Ramos (cell line): ENCODE measurements at regions not wholly inside any gene's neighbourhood (a gene's known extent, or its start where the extent isn't known, plus 50 kb on each side); places are given as distances from the start of the nearest gene placed in this dataset.

Source experiments
- in situ Hi-C: fragments of 300-500 bp; cut with MboI; formaldehyde crosslinking; loops from one replicate; pipeline ENCODE4 v1.14.3; 2022; ENCODE audit warnings: low sequenced_read_pairs; ENCODE audit not compliant: unreplicated experiment

- in situ Hi-C loops, result no loop called here
Observed at GRCh38 chr20:24118034-24118433, 129.5 kb upstream of the GGTLC1 start.

DNA sequence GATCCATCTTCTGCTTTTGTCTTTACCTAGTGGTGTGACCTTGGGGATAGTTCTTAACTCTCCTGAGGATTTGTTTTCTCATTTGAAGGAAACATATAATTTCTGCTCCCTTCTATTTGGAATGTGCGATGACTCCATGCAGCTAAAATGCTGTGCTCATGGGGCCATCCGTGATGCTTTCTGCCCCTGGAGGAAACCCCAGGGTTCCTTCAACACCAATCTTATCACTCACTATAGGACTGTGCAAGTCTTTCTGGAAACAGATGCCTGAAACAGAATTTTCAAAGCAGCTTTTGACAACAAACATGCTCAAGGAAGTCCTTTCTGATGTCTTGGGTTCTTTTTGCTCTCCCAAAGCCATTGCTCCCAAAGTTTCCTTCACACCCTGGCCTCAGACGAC, 128.8 kb upstream of the GGTLC1 start:
- in situ Hi-C loops, result no loop called here

- in situ Hi-C loops, result no loop called here
Observed at GRCh38 chr20:24116611-24117010, 128.0 kb upstream of the GGTLC1 start.

- in situ Hi-C loops, result no loop called here
Observed at GRCh38 chr20:24112360-24112759, 123.8 kb upstream of the GGTLC1 start.

GRCh38 chr20:24111858-24112257, 123.3 kb upstream of the GGTLC1 start:
- in situ Hi-C loops, result no loop called here

GRCh38 chr20:24109537-24109936, 121.0 kb upstream of the GGTLC1 start:
- in situ Hi-C loops, result no loop called here

GRCh38 chr20:24109008-24109407, 120.4 kb upstream of the GGTLC1 start:
- in situ Hi-C loops, result no loop called here

DNA sequence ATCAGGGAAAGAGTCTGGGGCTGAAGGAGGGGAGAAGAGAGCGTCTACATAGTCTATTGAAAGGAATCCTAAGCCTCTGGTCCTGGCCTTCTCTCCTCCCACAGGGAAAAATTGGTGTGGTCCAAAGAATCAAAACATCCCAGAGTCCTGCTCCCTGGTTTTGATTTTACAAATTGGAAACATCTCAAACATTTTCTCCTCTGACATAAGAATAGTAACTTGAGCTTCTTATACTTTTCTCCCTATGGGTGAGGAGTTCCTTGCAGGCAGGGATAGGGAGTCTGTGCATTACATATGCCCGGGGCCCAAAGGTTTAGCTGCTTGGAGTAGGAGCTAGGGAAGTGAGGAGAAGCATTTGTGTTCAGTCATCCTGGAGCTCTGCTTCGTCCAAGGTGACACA, 120.0 kb upstream of the GGTLC1 start:
- in situ Hi-C loops, result no loop called here

DNA sequence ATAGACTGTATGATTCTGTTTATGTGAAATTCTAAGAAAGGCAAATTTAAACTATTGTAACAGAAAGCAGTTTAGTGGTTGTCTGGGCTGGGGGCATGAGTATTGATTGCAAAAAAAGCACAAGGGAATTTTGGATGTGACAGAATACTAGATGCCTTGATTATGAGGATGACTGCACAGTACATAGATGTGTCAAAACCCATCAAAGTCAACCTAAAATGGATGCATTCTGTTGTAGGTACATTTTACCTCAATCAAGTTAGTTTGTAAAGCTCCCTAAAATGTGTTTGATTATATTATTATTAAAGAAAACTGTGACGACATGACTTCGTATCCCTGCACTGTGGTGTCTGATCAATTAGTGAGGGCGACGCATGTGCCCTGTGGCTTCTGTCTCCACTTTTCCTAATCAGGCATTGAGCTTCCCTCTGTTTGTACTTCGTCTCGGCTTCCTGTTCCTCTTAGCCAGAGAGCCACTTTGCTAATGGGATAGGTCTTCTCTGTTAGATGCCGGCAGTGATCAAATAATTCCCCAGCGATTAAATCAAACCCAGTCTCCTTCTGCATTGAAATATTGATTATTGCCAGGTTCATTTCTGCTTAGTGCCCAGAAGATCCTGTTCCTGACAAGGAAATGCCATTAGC, 118.3 kb upstream of the GGTLC1 start:
- in situ Hi-C loops, result no loop called here

GRCh38 chr20:24106150-24106800, 117.7 kb upstream of the GGTLC1 start:
- in situ Hi-C loops, result no loop called here

- in situ Hi-C loops, result no loop called here
Observed at GRCh38 chr20:24102749-24103333, 114.3 kb upstream of the GGTLC1 start.

DNA sequence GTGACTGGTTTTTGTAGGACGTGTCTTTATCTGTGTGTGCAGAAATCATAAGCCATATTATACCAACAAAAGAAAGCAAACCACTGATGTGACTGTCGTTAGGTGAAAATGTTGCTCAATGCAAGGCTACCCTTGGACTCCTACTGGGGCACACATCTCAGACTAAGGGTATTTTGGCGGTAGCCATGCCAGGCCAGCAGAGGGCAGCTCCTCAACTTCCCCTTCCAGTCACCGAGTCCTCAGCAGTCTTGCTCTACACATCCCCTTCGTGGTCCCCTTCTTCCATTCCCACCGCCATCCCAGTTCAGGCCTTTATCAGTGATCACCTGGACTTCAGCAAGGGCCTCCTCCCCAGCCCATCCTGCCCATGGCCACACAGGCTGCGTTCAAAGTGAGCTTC, 113.7 kb upstream of the GGTLC1 start:
- in situ Hi-C loops, result no loop called here

DNA sequence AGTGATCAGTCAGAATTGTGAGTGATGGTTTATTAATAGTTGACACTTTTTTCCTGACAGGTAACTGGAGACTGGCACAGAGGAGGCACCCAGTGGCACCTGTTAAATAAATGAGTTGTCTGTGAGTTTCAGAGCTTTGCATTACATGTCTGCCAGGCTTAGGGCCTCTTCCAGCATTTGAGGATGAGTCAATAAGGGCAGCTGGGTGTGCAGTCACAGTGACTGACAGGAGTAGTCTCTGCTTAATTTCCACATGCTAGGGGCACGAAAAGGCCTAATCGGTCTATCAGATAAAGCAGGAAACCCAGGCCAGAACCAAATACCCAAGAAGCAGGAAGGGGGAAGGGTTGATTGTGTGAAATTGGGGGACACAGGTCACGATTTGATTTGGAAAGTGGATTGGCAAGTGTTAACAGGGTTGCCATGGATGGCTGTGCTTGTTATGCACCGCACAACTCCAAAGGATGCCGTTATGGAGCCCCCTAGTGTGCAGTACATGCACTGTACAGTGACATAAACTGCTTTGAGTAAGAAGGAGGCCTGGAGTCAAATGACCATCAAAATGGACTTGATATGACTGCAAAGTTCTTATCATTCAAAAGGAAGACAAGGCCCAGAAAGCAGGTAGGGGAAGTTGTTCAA, 111.9 kb upstream of the GGTLC1 start:
- in situ Hi-C loops, result no loop called here

GRCh38 chr20:24098886-24099285, 110.3 kb upstream of the GGTLC1 start:
- in situ Hi-C loops, result no loop called here

DNA sequence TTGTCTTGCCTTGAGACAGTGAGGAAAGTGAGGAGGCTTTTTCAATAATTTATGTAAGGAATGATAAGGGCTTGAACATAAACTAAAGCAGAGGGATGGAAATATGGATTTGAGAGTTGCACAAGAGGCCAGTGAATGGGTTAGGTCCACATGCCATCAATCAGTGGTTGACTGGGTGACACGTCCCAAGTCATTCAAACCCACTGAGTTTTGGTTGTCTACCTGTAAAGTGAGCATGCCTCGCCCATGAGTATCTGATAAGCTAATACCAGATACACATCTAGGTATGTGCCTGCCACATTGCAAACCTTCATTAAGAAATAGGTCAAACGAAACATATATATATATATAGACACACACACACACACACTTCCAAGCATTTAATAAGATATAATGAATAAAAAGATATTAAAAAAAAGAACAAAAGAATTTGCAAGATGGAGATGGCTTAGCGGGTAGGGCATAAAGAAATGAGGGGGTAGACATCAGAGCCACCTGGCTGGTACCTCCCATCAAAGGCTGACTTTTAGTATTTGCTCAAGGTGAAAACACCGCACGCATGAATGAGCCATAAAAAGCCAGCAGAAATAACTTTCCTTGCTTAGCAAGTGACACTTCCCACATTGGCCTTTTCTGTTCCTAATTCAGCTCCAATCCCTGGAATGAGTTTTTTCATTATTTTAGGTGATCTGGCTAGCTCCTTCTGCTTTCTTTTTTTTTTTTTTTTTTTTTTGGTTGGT, 109.1 kb upstream of the GGTLC1 start:
- in situ Hi-C loops, result no loop called here

DNA sequence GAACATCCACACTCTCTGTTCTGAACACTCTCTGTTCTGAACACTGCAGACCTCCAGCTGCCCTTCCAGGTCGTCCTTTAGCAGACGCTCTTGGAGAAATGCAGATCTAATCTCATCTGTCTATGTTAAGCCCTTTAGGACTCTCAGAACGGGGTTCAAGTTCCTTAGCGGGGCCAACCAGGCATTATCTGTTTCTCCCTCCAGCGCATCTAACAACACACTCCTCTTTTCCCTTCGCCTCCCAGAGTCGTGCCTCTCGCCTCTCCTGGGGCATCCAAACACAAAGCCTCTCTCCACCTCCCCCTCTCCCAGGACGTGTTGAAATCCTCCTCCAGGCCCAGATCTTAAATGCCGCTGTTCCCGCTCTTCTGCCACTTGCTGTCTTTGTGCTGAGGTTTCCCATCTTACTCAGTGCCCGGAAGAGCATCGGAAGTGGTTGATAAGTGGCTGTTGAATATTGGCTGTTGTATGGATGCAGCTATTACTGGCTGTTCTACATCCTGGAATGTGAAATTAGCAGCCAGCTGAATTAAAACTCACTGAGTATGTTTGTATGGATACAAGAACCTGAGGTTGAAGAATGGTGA, 108.4 kb upstream of the GGTLC1 start:
- in situ Hi-C loops, result no loop called here

DNA sequence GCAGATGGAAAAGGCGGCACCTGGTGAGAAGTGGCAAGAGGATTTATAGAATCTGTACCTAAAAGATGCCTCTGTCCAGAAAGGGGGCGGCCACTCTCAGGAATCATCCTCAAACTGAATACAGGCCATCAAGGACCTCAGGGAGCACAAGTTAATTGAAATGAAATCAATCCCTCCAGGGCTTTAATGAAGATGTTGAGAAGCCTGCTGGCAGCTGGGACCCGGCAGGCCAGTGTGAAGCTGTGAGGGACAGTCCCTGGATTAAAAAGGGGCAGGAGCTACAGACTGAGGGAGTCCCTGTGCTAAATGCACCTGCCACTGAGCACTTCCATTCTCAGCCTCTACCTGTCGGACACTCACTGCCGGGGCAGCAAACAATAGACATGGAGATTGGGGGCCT, 107.7 kb upstream of the GGTLC1 start:
- in situ Hi-C loops, result no loop called here

- in situ Hi-C loops, result no loop called here
Observed at GRCh38 chr20:24095756-24096155, 107.2 kb upstream of the GGTLC1 start.

DNA sequence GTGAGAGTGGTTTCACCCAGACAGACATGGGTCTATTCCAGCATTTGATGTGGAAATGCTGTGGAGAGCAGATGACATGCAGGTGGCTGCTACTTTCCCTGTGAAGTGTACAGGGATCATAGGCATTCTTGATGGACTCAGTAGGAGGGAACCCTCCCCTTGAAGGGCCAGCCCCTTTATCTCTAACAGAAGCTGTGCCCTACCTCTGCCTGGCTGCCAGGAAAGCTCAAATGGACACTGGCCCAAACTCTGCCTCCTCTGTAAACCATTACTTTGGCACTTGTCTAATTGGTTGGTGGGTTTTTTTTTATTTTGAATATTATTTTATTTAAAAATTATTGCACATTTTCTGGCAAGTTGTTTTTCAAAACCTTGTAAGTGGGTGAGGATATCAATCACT, 106.7 kb upstream of the GGTLC1 start:
- in situ Hi-C loops, result no loop called here

DNA sequence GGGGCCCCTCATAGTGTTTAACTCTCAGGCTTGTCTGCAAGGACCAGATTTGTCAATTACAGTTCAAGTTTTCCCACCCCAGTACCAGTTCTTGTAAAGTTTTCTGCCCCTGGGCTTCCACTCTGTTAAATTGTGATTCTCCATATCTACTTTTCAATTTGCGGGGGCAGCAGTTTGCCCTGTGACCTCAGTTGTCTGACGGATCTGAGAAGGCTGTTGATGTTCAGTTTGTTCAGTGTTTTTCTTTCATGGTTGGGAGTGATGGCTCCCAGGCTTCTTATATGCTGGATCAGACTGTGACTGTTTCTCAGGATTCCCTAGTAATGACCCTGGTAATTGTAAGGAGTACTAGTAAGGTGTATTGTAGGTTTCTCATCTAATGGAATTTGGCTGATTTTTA, 101.0 kb upstream of the GGTLC1 start:
- in situ Hi-C loops, result no loop called here
